OCI-LY3 (cell line): ENCODE measurements at regions not wholly inside any gene's neighbourhood (a gene's known extent, or its start where the extent isn't known, plus 50 kb on each side); places are given as distances from the start of the nearest gene placed in this dataset.

Experiments used
- H2AFZ ChIP-seq: fragments of 200-600, 300-600 bp; shearing (Covaris generic); 2 replicates; pipeline ENCODE4 v1.6.0; 2014; ENCODE audit warnings: antibody characterized with exemption, low read depth, low read length
- H3K27ac ChIP-seq: fragments of 200-600, 300-600 bp; sonication (generic); 2 replicates; pipeline ENCODE4 v1.5.1; 2014; ENCODE audit warnings: mild to moderate bottlenecking, low read length, moderate library complexity, mixed read lengths
- H3K27me3 ChIP-seq: fragments of 200-600, 300-600 bp; sonication (generic); 2 replicates; pipeline ENCODE4 v1.6.1; 2014; ENCODE audit warnings: low read depth, low read length, mixed read lengths
- H3K36me3 ChIP-seq: fragments of 200-600, 300-600 bp; sonication (generic); replicated peaks from 2 replicates; pipeline ENCODE3; 2014; ENCODE audit warnings: low read depth, low read length, mixed read lengths
- H3K4me1 ChIP-seq: fragments of 300-600, 200-600 bp; sonication (generic); 2 replicates; pipeline ENCODE4 v1.6.1; 2014; ENCODE audit warnings: low read length, mixed read lengths
- H3K4me2 ChIP-seq: fragments of 200-600, 300-600 bp; sonication (generic); 2 replicates; pipeline ENCODE4 v1.6.1; 2014; ENCODE audit warnings: low read length, mixed read lengths
- H3K4me3 ChIP-seq: fragments of 300-600, 200-600 bp; sonication (generic); 2 replicates; pipeline ENCODE4 v1.5.1; 2014; ENCODE audit warnings: antibody characterized with exemption, mild to moderate bottlenecking, low read length, moderate library complexity
- H3K79me2 ChIP-seq: fragments of 300-600, 200-600 bp; shearing (Covaris generic); 2 replicates; pipeline ENCODE4 v1.6.1; 2014; ENCODE audit warnings: mild to moderate bottlenecking, low read length, mixed read lengths
- H3K9ac ChIP-seq: fragments of 300-600, 200-600 bp; shearing (Covaris generic); 2 replicates; pipeline ENCODE4 v1.6.0; 2014; ENCODE audit warnings: mild to moderate bottlenecking, low read length, moderate library complexity
- H3K9me3 ChIP-seq: fragments of 200-600, 300-600 bp; shearing (Covaris generic); 2 replicates; pipeline ENCODE4 v1.6.1; 2014; ENCODE audit warnings: low read length, mixed read lengths; ENCODE audit not compliant: insufficient read depth
- H4K20me1 ChIP-seq: fragments of 200-600, 300-600 bp; sonication (generic); 2 replicates; pipeline ENCODE4 v1.6.1; 2016; ENCODE audit warnings: low read length, mixed read lengths; ENCODE audit not compliant: insufficient read depth
- CTCF ChIP-seq: fragments of 200-600, 300-600 bp; sonication (generic); IDR thresholded peaks from 2 replicates; pipeline ENCODE4 v1.5.1; 2014; ENCODE audit warnings: antibody characterized with exemption, low read length, low read depth
- EZH2phosphoT487 ChIP-seq: fragments of 200-600 bp; shearing (Covaris generic); IDR thresholded peaks from 2 replicates; pipeline ENCODE4 v1.6.1; 2018; ENCODE audit warnings: antibody characterized with exemption, mixed run types, low read depth

- Histone ChIP-seq H2AFZ (no peak overlapping the region), H3K27me3 (peaks cover 16% of the 10 kb centered on the region), H3K4me2 (no peak overlapping the region), H3K9ac (no peak overlapping the region), H4K20me1 (no peaks in the 10 kb centered on the region), H3K36me3 (no peaks in the 10 kb centered on the region), H3K4me3 (no peak overlapping the region), H3K9me3 (no peaks in the 10 kb centered on the region), H3K79me2 (no peaks in the 10 kb centered on the region), H3K27ac (no peak overlapping the region), H3K4me1 (no peaks in the 10 kb centered on the region)
- no peak for TF ChIP-seq CTCF
Observed at GRCh38 chr3:4044619-4045018, 245.4 kb downstream of the LRRN1 start.

GRCh38 chr3:4045756-4046155 lies 246.5 kb downstream of the LRRN1 start:
- no peaks in the 10 kb centered on the region for H3K9me3 ChIP-seq
- H2AFZ ChIP-seq, result no peak overlapping the region
- no peak overlapping the region for H3K4me2 ChIP-seq
- H3K36me3 ChIP-seq, result no peaks in the 10 kb centered on the region
- H3K79me2 ChIP-seq, result no peaks in the 10 kb centered on the region
- peaks cover 16% of the 10 kb centered on the region for H3K27me3 ChIP-seq
- no peak overlapping the region for H3K27ac ChIP-seq
- no peaks in the 10 kb centered on the region for H3K4me1 ChIP-seq
- no peak for TF ChIP-seq EZH2phosphoT487
- no peak for TF ChIP-seq CTCF
- no peaks in the 10 kb centered on the region for H4K20me1 ChIP-seq
- no peak overlapping the region for H3K9ac ChIP-seq
- no peak overlapping the region for H3K4me3 ChIP-seq

- peaks cover 30% of the 10 kb centered on the region for H3K27me3 ChIP-seq
- no peak overlapping the region for H3K4me2 ChIP-seq
- no peaks in the 10 kb centered on the region for H3K36me3 ChIP-seq
- no peaks in the 10 kb centered on the region for H3K9me3 ChIP-seq
- no peak for TF ChIP-seq EZH2phosphoT487
- TF ChIP-seq CTCF, result no peak
- H3K4me3 ChIP-seq, result no peak overlapping the region
- H3K27ac ChIP-seq, result no peak overlapping the region
- no peaks in the 10 kb centered on the region for H3K4me1 ChIP-seq
- H3K9ac ChIP-seq, result no peak overlapping the region
- H2AFZ ChIP-seq, result no peak overlapping the region
- no peaks in the 10 kb centered on the region for H4K20me1 ChIP-seq
- no peaks in the 10 kb centered on the region for H3K79me2 ChIP-seq
Observed at GRCh38 chr3:4047366-4047765, 248.1 kb downstream of the LRRN1 start.

- Histone ChIP-seq H3K27me3 (peaks cover 28% of the 10 kb centered on the region), H2AFZ (no peak overlapping the region), H3K4me2 (no peak overlapping the region), H3K27ac (no peak overlapping the region), H3K36me3 (no peaks in the 10 kb centered on the region), H3K9ac (no peak overlapping the region), H3K79me2 (no peaks in the 10 kb centered on the region), H3K4me1 (no peaks in the 10 kb centered on the region), H3K4me3 (no peak overlapping the region), H3K9me3 (no peaks in the 10 kb centered on the region), H4K20me1 (no peaks in the 10 kb centered on the region)
- no peak for TF ChIP-seq EZH2phosphoT487
- no peak for TF ChIP-seq CTCF
Observed at GRCh38 chr3:4052706-4053105, 250.5 kb upstream of the SETMAR start.
